ENCODE measurements at regions not wholly inside any gene's neighbourhood (a gene's known extent, or its start where the extent isn't known, plus 50 kb on each side); places are given as distances from the start of the nearest gene placed in this dataset.

GRCh38 chr2:42853549-42854206 lies 61.3 kb upstream of the HAAO start:
- ChIA-PET POLR2A (no interaction called here), CTCF (ENCODE audit: unreplicated experiment) (no interaction called here)
- Histone ChIP-seq H3K4me2 (ENCODE audit: low read length) (no peak overlapping the region), H3K9me3 (ENCODE audit: low read length) (peaks cover 4% of the 10 kb centered on the region; the same call in 1 of the 2 replicates), H3K9me2 (ENCODE audit: insufficient read depth, low read length) (no peaks in the 10 kb centered on the region), H3K36me3 (ENCODE audit: insufficient read depth, low read length) (no peaks in the 10 kb centered on the region), H3K4me1 (ENCODE audit: insufficient read depth, low read length, poor library complexity, severe bottlenecking) (no peaks in the 10 kb centered on the region), H4K20me1 (ENCODE audit: insufficient read depth, low read length) (no peaks in the 10 kb centered on the region), H2AFZ (ENCODE audit: low read length) (no peak overlapping the region), H3K4me3 (ENCODE audit: low read depth, low read length, poor library complexity, severe bottlenecking) (no peak overlapping the region), H3K27ac (ENCODE audit: low read depth, low read length, poor library complexity, severe bottlenecking) (no peak overlapping the region), H3K79me2 (ENCODE audit: insufficient read depth, low read depth, low read length) (no peaks in the 10 kb centered on the region)
- intact Hi-C loops (cut with micrococcal nuclease; ENCODE audit: unreplicated experiment): no loop called here
- no peak for TF ChIP-seq CTCF (conservative IDR thresholded peaks at IDR 0.05; ENCODE audit: low read length)
- TF ChIP-seq EZH2phosphoT487 (IDR thresholded peaks at IDR 0.05; ENCODE audit: borderline replicate concordance, low read depth, low read length): no peak
- no TSS peak for BruUV-seq (replicated peaks)
- DNase-seq (ENCODE audit: low spot score): no peak

- Histone ChIP-seq H3K4me3 (ENCODE audit: low read depth, low read length, poor library complexity, severe bottlenecking) (no peak overlapping the region), H3K4me1 (ENCODE audit: insufficient read depth, low read length, poor library complexity, severe bottlenecking) (no peaks in the 10 kb centered on the region), H3K9me3 (ENCODE audit: low read length) (no peaks in the 10 kb centered on the region), H3K27ac (ENCODE audit: low read depth, low read length, poor library complexity, severe bottlenecking) (no peak overlapping the region), H3K4me2 (ENCODE audit: low read length) (no peak overlapping the region), H2AFZ (ENCODE audit: low read length) (no peak overlapping the region), H3K36me3 (ENCODE audit: insufficient read depth, low read length) (no peaks in the 10 kb centered on the region), H4K20me1 (ENCODE audit: insufficient read depth, low read length) (no peaks in the 10 kb centered on the region), H3K9me2 (ENCODE audit: insufficient read depth, low read length) (no peaks in the 10 kb centered on the region), H3K79me2 (ENCODE audit: insufficient read depth, low read depth, low read length) (no peaks in the 10 kb centered on the region)
- ChIA-PET POLR2A (no interaction called here), CTCF (ENCODE audit: unreplicated experiment) (no interaction called here)
- TF ChIP-seq CTCF (conservative IDR thresholded peaks at IDR 0.05; ENCODE audit: low read length) (no peak), EZH2phosphoT487 (IDR thresholded peaks at IDR 0.05; ENCODE audit: borderline replicate concordance, low read depth, low read length) (no peak)
- intact Hi-C loops (cut with micrococcal nuclease; ENCODE audit: unreplicated experiment): no loop called here
- DNase-seq (ENCODE audit: low spot score): no peak
- no TSS peak for BruUV-seq (replicated peaks)
Observed at GRCh38 chr2:42852798-42853197, 60.4 kb upstream of the HAAO start.

- Histone ChIP-seq H3K4me2 (ENCODE audit: low read length) (no peak overlapping the region), H3K36me3 (ENCODE audit: insufficient read depth, low read length) (no peaks in the 10 kb centered on the region), H3K9me3 (ENCODE audit: low read length) (no peaks in the 10 kb centered on the region), H2AFZ (ENCODE audit: low read length) (no peak overlapping the region), H3K27ac (ENCODE audit: low read depth, low read length, poor library complexity, severe bottlenecking) (no peak overlapping the region), H3K4me1 (ENCODE audit: insufficient read depth, low read length, poor library complexity, severe bottlenecking) (no peaks in the 10 kb centered on the region), H4K20me1 (ENCODE audit: insufficient read depth, low read length) (no peaks in the 10 kb centered on the region), H3K79me2 (ENCODE audit: insufficient read depth, low read depth, low read length) (no peaks in the 10 kb centered on the region), H3K4me3 (ENCODE audit: low read depth, low read length, poor library complexity, severe bottlenecking) (no peak overlapping the region), H3K9me2 (ENCODE audit: insufficient read depth, low read length) (no peaks in the 10 kb centered on the region)
- BruUV-seq (replicated peaks): no TSS peak
- TF ChIP-seq EZH2phosphoT487 (IDR thresholded peaks at IDR 0.05; ENCODE audit: borderline replicate concordance, low read depth, low read length): no peak
- TF ChIP-seq CTCF (conservative IDR thresholded peaks at IDR 0.05; ENCODE audit: low read length): no peak
- POLR2A ChIA-PET: interaction anchor here (0.6 kb wide), 1 partner anchor 13 kb away, joined by 5 read pairs; no protein-coding TSS in a partner anchor
- CTCF ChIA-PET (ENCODE audit: unreplicated experiment): no interaction called here
- no peak for DNase-seq (ENCODE audit: low spot score)
- intact Hi-C loops (cut with micrococcal nuclease; ENCODE audit: unreplicated experiment): no loop called here
Observed at GRCh38 chr2:42851740-42852250, 59.4 kb upstream of the HAAO start.

Data from OCI-LY7 (cell line).